Thyroid gland (tissue), 4 donors: ENCODE measurements at regions not wholly inside any gene's neighbourhood (a gene's known extent, or its start where the extent isn't known, plus 50 kb on each side); places are given as distances from the start of the nearest gene placed in this dataset.
"Not testable (repeated sequence)": the region's sequence is repeated elsewhere in the genome, so short reads cannot be mapped to it uniquely, and the experiment has no call there.

Experiments used
- DNase-seq, 2 donors: peaks; one replicate each; pipeline ENCODE4 v3.0.0-alpha.2; 2019
- H3K27ac ChIP-seq, 3 donors: fragments of 200-600 bp; sonication (generic); 1 replicate in 2 of 3; 2 replicates in 1 of 3; pipeline ENCODE4 v1.5.1; 2016 to 2019; ENCODE audit warnings: mild to moderate bottlenecking in 1 of 3, moderate library complexity in 1 of 3
- H3K27me3 ChIP-seq: fragments of 200-600 bp; sonication (generic); one replicate; pipeline ENCODE4 v1.5.1; 2019
- H3K36me3 ChIP-seq, 2 donors: fragments of 200-600 bp; sonication (generic); one replicate each; pipeline ENCODE4 v1.5.1; 2016 to 2019
- H3K4me1 ChIP-seq, 2 donors: fragments of 200-600 bp; sonication (generic); one replicate each; pipeline ENCODE4 v1.5.1; 2017 to 2019
- H3K4me3 ChIP-seq, 3 donors: fragments of 200-600 bp; sonication (generic); replicated peaks in 1 of 3; 1 replicate in 2 of 3; 2 replicates in 1 of 3; pipeline ENCODE4 v1.5.1; 2016; ENCODE audit warnings: mild to moderate bottlenecking in 1 of 3
- H3K9me3 ChIP-seq: fragments of 200-600 bp; sonication (generic); one replicate; pipeline ENCODE4 v1.5.1; 2017
- POLR2A ChIP-seq, 2 donors: fragments of 450-650 bp; IDR thresholded peaks; one replicate each; pipeline ENCODE4 v1.6.1; 2017; ENCODE audit warnings: antibody characterized with exemption in 2 of 2, mild to moderate bottlenecking in 2 of 2, moderate library complexity in 1 of 2
- WGBS, 2 donors: methylation state at CpG; one replicate each; pipeline ENCODE4 v1.1.5; 2017; 5-methylcytosine and 5-hydroxymethylcytosine counted together
- intact Hi-C: fragments of 100-400 bp; cut with DNase I; formaldehyde crosslinking; loops from one replicate; pipeline ENCODE4 v1.15.1; 2023
- TF ChIP-seq, protein P1 (sequence below), 6 experiments: fragments of 200-600 bp in 3 of 6; fragments of 450-650 bp in 3 of 6; sonication (generic) in 3 of 6; IDR thresholded peaks; one replicate each; pipeline ENCODE4 v1.5.1; 2016 to 2019; ENCODE audit warnings: antibody characterized with exemption in 6 of 6, mild to moderate bottlenecking in 2 of 6, inconsistent platforms in 1 of 6, moderate library complexity in 1 of 6

DNA sequence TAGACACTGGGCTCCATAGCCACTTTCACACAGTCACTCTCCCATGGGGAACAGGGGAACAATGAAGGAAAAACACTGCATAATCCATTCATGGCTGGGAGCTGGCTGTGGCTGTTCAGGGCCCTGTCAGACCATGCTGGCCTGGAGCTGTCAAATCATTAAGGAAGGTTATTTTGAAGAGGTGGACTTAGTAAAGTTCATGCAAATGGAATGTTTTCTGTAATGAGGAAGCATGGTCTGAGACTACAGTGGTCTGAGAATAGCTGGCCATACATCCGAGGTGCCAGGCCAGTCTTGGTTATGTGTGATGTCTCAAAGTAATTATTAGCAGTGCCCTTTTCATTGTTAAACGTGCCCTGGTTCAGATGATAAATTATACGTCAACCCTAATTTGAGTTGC lies 117.1 kb upstream of the MRPS22 start:
- TF ChIP-seq, protein P1, sequence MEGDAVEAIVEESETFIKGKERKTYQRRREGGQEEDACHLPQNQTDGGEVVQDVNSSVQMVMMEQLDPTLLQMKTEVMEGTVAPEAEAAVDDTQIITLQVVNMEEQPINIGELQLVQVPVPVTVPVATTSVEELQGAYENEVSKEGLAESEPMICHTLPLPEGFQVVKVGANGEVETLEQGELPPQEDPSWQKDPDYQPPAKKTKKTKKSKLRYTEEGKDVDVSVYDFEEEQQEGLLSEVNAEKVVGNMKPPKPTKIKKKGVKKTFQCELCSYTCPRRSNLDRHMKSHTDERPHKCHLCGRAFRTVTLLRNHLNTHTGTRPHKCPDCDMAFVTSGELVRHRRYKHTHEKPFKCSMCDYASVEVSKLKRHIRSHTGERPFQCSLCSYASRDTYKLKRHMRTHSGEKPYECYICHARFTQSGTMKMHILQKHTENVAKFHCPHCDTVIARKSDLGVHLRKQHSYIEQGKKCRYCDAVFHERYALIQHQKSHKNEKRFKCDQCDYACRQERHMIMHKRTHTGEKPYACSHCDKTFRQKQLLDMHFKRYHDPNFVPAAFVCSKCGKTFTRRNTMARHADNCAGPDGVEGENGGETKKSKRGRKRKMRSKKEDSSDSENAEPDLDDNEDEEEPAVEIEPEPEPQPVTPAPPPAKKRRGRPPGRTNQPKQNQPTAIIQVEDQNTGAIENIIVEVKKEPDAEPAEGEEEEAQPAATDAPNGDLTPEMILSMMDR (IDR thresholded peaks at IDR 0.05), result no peak
- no peak for TF ChIP-seq POLR2A (IDR thresholded peaks at IDR 0.05)
- H3K27me3 ChIP-seq, result no peaks in the 10 kb centered on the region
- H3K4me3 ChIP-seq, result no peak overlapping the region
- H3K4me1 ChIP-seq, result peaks cover 3 to 6% of the 10 kb centered on the region in 2 donors
- intact Hi-C loops, result no loop called here
- DNase-seq, result no peak
- no peak overlapping the region for H3K27ac ChIP-seq
- H3K36me3 ChIP-seq, result no peaks in the 10 kb centered on the region
- WGBS, 2 donors, result 74 to 87% methylated on average over 3 of the region's 3 CpGs
- H3K9me3 ChIP-seq, result no peaks in the 10 kb centered on the region

DNA sequence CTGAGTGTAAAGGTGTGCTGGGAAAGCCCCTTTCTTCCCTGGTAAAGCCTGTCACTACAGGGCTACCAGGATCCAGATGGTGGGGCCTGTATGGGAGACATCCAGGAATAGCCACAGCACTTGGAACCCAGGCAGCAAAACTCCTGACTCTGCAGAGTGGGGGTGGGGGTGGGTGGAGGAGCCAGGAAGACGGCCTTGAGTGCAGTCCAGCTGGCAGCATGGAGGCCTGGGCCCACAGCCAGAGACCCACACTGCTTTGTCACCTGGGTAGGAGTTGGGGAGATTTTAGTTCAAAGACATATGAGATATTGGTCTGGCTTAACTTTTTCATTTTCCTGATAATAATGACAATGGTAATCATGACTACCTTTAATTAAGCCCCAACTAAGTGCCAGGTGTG lies 116.7 kb upstream of the MRPS22 start:
- TF ChIP-seq, protein P1 (IDR thresholded peaks at IDR 0.05), result no peak
- TF ChIP-seq POLR2A (IDR thresholded peaks at IDR 0.05), result no peak
- intact Hi-C loops, result no loop called here
- H3K27me3 ChIP-seq, result no peaks in the 10 kb centered on the region
- WGBS, 2 donors, result 0 to 18% methylated on average over 1 of the region's 1 CpG
- DNase-seq, result peak; percentile 72 to 76
- no peak overlapping the region for H3K27ac ChIP-seq
- no peaks in the 10 kb centered on the region for H3K9me3 ChIP-seq
- H3K36me3 ChIP-seq, result no peaks in the 10 kb centered on the region
- H3K4me1 ChIP-seq, result peaks cover 3 to 6% of the 10 kb centered on the region in 2 donors
- no peak overlapping the region for H3K4me3 ChIP-seq

DNA sequence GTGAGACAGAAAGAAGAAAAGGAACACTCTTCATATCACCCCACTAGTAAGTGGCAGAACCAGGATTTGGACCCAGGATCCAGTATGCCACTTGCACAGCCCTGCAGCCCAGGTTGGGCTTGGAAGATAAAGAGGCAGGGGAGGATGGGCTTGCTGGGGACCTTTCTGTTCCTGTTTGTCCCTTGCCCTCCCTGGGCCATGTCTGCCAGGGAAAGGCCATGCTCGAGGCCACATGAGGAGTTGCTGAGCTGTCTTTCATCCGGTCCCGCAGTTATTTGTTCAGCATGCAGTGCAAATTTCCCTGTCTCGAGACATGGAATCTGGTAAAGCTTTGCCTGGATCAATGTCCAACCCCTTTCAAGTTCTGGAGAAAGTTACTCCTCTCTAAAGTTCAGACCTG lies 116.0 kb upstream of the MRPS22 start:
- no peak for DNase-seq
- 74 to 83% methylated on average over 4 of the region's 4 CpGs for WGBS, 2 donors

DNA sequence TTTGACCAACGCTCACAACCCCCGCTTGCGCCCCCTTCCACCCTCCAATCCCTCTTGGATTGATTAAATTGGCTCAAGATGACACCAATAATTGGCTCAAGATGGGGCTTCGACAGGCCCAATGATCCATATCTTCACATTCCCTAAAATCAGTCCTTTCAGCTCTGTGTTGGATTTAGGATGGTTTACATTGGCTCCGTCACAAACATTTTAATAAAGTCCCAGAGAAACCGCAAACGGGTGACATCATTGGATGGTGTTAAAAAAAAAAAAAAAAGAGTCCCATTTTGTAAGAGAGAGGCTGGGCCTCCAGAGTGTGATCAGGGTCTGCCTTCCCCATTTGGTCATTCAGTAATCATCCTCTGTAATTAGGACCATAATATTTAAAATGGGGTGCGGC lies 113.4 kb upstream of the MRPS22 start:
- intact Hi-C loops, result no loop called here
- DNase-seq, result no peak
- H3K27me3 ChIP-seq, result no peaks in the 10 kb centered on the region
- peaks cover 3 to 6% of the 10 kb centered on the region in 2 donors for H3K4me1 ChIP-seq
- H3K9me3 ChIP-seq, result no peaks in the 10 kb centered on the region
- TF ChIP-seq, protein P1 (IDR thresholded peaks at IDR 0.05), result no peak
- TF ChIP-seq POLR2A (IDR thresholded peaks at IDR 0.05), result no peak
- no peak overlapping the region for H3K4me3 ChIP-seq
- H3K36me3 ChIP-seq, result no peaks in the 10 kb centered on the region
- WGBS, 2 donors, result 89 to 90% methylated on average over 8 of the region's 8 CpGs
- no peak overlapping the region for H3K27ac ChIP-seq

More for the DNA sequence above, 116.0 kb upstream of the MRPS22 start:
- no peaks in the 10 kb centered on the region for H3K36me3 ChIP-seq
- peaks cover 3 to 6% of the 10 kb centered on the region in 2 donors for H3K4me1 ChIP-seq
- no peaks in the 10 kb centered on the region for H3K27me3 ChIP-seq
- no peak for TF ChIP-seq POLR2A (IDR thresholded peaks at IDR 0.05)
- TF ChIP-seq, protein P1 (IDR thresholded peaks at IDR 0.05), result no peak
- intact Hi-C loops, result no loop called here
- H3K4me3 ChIP-seq, result no peak overlapping the region
- H3K9me3 ChIP-seq, result no peaks in the 10 kb centered on the region
- H3K27ac ChIP-seq, result no peak overlapping the region

DNA sequence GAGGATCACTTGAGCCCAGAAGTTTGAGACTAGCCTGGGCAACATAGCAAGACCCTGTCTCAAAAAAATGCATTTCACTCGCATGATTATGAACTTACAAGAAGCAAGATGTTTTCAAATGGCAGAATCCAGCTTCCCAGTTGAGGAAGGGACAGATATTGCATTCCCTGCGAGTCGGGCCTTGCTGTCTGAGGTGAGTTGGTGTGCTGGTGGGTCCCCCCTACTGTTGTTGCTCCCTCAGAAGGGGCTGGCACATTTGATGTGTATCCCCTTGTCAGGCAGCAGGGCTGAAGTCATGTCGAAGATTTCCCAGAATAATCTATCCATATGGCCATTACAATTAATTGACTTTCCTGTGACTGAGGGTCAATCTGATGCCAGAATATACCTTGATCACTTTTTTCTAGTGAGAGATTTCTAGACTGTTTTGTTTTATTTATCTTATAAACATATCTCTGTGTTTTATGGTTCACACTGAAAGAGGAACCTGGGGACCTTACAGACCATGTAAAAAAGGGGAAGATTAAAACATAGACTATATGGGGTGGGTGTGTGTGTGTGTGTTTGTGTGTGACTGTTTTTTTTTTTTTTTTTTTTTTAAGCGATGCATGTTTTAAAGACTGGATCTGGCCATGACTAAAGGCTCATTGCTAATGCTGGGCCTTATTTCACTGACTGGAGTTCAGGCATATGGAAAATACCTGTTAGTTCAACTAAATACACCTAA lies 112.1 kb upstream of the MRPS22 start:
- no peak for DNase-seq
- Histone ChIP-seq H3K9me3 (no peaks in the 10 kb centered on the region), H3K36me3 (no peaks in the 10 kb centered on the region), H3K4me1 (peaks cover 3 to 6% of the 10 kb centered on the region in 2 donors), H3K4me3 (no peak overlapping the region), H3K27ac (no peak overlapping the region), H3K27me3 (no peaks in the 10 kb centered on the region)
- TF ChIP-seq POLR2A (IDR thresholded peaks at IDR 0.05), result no peak
- TF ChIP-seq, protein P1 (IDR thresholded peaks at IDR 0.05), result no peak
- WGBS, 2 donors, result 85 to 97% methylated on average over 5 of the region's 5 CpGs
- intact Hi-C loops, result no loop called here

DNA sequence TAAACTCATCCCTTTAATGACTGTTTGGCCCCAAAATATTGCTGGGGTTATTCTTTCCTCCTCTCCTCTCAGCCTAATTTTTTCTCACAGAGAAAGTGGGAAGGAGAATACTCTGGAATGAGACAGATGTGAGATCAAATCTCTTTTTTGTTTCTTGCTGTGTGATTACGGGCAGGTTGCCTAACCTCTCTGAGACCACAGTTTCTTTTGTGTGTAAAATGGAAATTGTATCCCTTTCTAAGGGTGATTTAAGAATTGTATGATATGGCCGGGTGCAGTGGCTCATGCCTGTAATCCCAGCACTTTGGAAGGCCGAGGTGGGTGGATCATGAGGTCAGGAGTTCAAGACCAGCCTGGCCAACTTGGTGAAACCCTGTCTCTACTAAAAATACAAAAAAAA lies 111.5 kb upstream of the MRPS22 start:
- H3K9me3 ChIP-seq, H3K36me3 ChIP-seq, DNase-seq, intact Hi-C loops, H3K4me1 ChIP-seq, H3K27ac ChIP-seq, H3K4me3 ChIP-seq, H3K27me3 ChIP-seq: not testable (repeated sequence)
- WGBS, 2 donors, result 92 to 94% methylated on average over 3 of the region's 3 CpGs
